Endodermal cell (in vitro differentiated cells): ENCODE measurements at regions not wholly inside any gene's neighbourhood (a gene's known extent, or its start where the extent isn't known, plus 50 kb on each side); places are given as distances from the start of the nearest gene placed in this dataset.

Experiments
- DNase-seq: peaks from one replicate; pipeline ENCODE4 v3.0.0-alpha.2; 2017
- H3K27ac ChIP-seq: 2 replicates; pipeline ENCODE4 v1.5.1; 2013; ENCODE audit warnings: mild to moderate bottlenecking, low read depth, low read length, moderate library complexity
- H3K27me3 ChIP-seq: 2 replicates; pipeline ENCODE4 v1.6.1; 2013; ENCODE audit warnings: mild to moderate bottlenecking, low read length, moderate library complexity; ENCODE audit not compliant: insufficient read depth, control insufficient read depth, poor library complexity, severe bottlenecking
- H3K36me3 ChIP-seq: 2 replicates; pipeline ENCODE4 v1.7.0; 2013; ENCODE audit warnings: mild to moderate bottlenecking, low read length, moderate library complexity; ENCODE audit not compliant: control insufficient read depth, insufficient read depth
- H3K4me1 ChIP-seq: one replicate; pipeline ENCODE4 v1.7.0; 2013; ENCODE audit warnings: low read length; ENCODE audit not compliant: control insufficient read depth, insufficient read depth
- H3K4me3 ChIP-seq: 2 replicates; pipeline ENCODE4 v1.5.1; 2013; ENCODE audit warnings: mild to moderate bottlenecking, low read length, moderate library complexity
- H3K9ac ChIP-seq: 2 replicates; pipeline ENCODE4 v1.6.1; 2013; ENCODE audit warnings: mild to moderate bottlenecking, low read length, moderate library complexity; ENCODE audit not compliant: poor library complexity, severe bottlenecking; ENCODE audit errors: extremely low read depth
- H3K9me3 ChIP-seq: 2 replicates; pipeline ENCODE4 v1.6.1; 2013; ENCODE audit warnings: mild to moderate bottlenecking, low read length, moderate library complexity; ENCODE audit not compliant: control insufficient read depth
- H3K27ac Mint-ChIP-seq: 2 replicates; pipeline ENCODE4 v1.8.0; 2020; ENCODE audit warnings: mixed read lengths
- H3K27me3 Mint-ChIP-seq: 2 replicates; pipeline ENCODE4 v1.8.0; 2021; ENCODE audit warnings: mild to moderate bottlenecking, mixed read lengths; ENCODE audit not compliant: insufficient read depth
- H3K36me3 Mint-ChIP-seq: 2 replicates; pipeline ENCODE4 v1.8.0; 2020; ENCODE audit warnings: low read depth, mixed read lengths
- H3K4me1 Mint-ChIP-seq: 2 replicates; pipeline ENCODE4 v1.8.0; 2020; ENCODE audit warnings: mixed read lengths
- H3K4me3 Mint-ChIP-seq: 2 replicates; pipeline ENCODE4 v1.8.0; 2020; ENCODE audit warnings: mild to moderate bottlenecking, moderate library complexity, mixed read lengths
- H3K9me3 Mint-ChIP-seq: 2 replicates; pipeline ENCODE4 v1.8.0; 2020; ENCODE audit warnings: mild to moderate bottlenecking, mixed read lengths
- CTCF ChIP-seq: fragments of 200-600 bp; sonication (generic); conservative IDR thresholded peaks from 2 replicates; pipeline ENCODE4 v1.5.0; 2021; ENCODE audit warnings: antibody characterized with exemption, mild to moderate bottlenecking
- WGBS, 2 experiments: methylation state at CpG; one replicate each; pipeline versions ENCODE4 v1.1.5 to v1.1.7; 2013; ENCODE audit warnings: missing lambda C conversion rate in 2 of 2, mixed read lengths in 1 of 2; ENCODE audit not compliant: insufficient coverage in 1 of 2, insufficient read length in 1 of 2; 5-methylcytosine and 5-hydroxymethylcytosine counted together

GRCh38 chr14:44300916-44301315 lies 206.2 kb downstream of the FSCB start:
- H3K4me3 Mint-ChIP-seq = no peak overlapping the region
- no peaks in the 10 kb centered on the region for H3K36me3 Mint-ChIP-seq

GRCh38 chr14:44297437-44297836 lies 209.6 kb downstream of the FSCB start:
- Histone ChIP-seq H3K9ac (no peak overlapping the region), H3K36me3 (no peaks in the 10 kb centered on the region), H3K27ac (no peak overlapping the region), H3K9me3 (peaks cover 18% of the 10 kb centered on the region), H3K4me3 (no peak overlapping the region), H3K4me1 (no peaks in the 10 kb centered on the region), H3K27me3 (no peaks in the 10 kb centered on the region)
- no peaks in the 10 kb centered on the region for H3K36me3 Mint-ChIP-seq
- DNase-seq = no peak
- H3K4me1 Mint-ChIP-seq = no peaks in the 10 kb centered on the region
- TF ChIP-seq CTCF = no peak
- no peak overlapping the region for H3K27ac Mint-ChIP-seq
- no peaks in the 10 kb centered on the region for H3K27me3 Mint-ChIP-seq
- H3K9me3 Mint-ChIP-seq = peaks cover 20% of the 10 kb centered on the region
- no peak overlapping the region for H3K4me3 Mint-ChIP-seq

More at GRCh38 chr14:44300916-44301315, 206.2 kb downstream of the FSCB start:
- Histone ChIP-seq H3K9me3 (peaks cover 5% of the 10 kb centered on the region), H3K4me1 (no peaks in the 10 kb centered on the region), H3K9ac (no peak overlapping the region), H3K36me3 (no peaks in the 10 kb centered on the region), H3K27me3 (no peaks in the 10 kb centered on the region), H3K4me3 (no peak overlapping the region), H3K27ac (no peak overlapping the region)
- Mint-ChIP-seq H3K27ac (no peak overlapping the region), H3K4me1 (no peaks in the 10 kb centered on the region), H3K9me3 (peaks cover 19% of the 10 kb centered on the region), H3K27me3 (no peaks in the 10 kb centered on the region)
- no peak for DNase-seq
- no peak for TF ChIP-seq CTCF

- no peaks in the 10 kb centered on the region for H3K36me3 Mint-ChIP-seq
- no peak for TF ChIP-seq CTCF
- no peaks in the 10 kb centered on the region for H3K36me3 ChIP-seq
- H3K27ac Mint-ChIP-seq = no peak overlapping the region
- H3K9ac ChIP-seq = no peak overlapping the region
- H3K27ac ChIP-seq = no peak overlapping the region
- peaks cover 18% of the 10 kb centered on the region for H3K9me3 ChIP-seq
- no peak overlapping the region for H3K4me3 Mint-ChIP-seq
- peaks cover 7% of the 10 kb centered on the region for H3K9me3 Mint-ChIP-seq
- H3K4me1 Mint-ChIP-seq = no peaks in the 10 kb centered on the region
- no peaks in the 10 kb centered on the region for H3K4me1 ChIP-seq
- WGBS, 2 experiments = 93 to 100% methylated on average over 6 to 8 of the region's 8 CpGs
- no peaks in the 10 kb centered on the region for H3K27me3 ChIP-seq
- H3K27me3 Mint-ChIP-seq = no peaks in the 10 kb centered on the region
- H3K4me3 ChIP-seq = no peak overlapping the region
- no peak for DNase-seq
These were observed 215.6 kb downstream of the FSCB start for GRCh38 chr14:44291366-44291915.
